ENCODE measurements at regions not wholly inside any gene's neighbourhood (a gene's known extent, or its start where the extent isn't known, plus 50 kb on each side); places are given as distances from the start of the nearest gene placed in this dataset.

DNA sequence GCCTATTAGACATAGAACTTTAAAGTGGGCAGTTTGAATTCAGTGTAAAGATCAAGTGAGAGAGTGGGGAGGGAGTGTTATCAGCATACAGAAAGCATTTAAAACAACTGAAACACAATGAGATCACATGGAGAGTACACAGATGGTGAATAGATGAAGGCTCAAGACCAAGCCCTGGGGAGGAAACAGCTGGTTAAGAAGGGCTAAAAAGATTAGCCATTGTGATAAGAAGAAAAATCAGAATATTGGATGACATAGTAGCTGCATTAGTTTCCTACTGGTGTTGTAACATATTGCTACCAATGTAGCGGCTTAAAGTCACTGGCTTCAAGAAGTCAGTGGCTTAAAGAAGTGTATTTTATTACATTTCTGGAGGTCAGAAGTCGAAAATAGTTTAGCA lies 443.4 kb upstream of the RGS18 start:
- TF ChIP-seq CTCF (IDR thresholded peaks at IDR 0.05): no peak
- TF ChIP-seq POLR2AphosphoS5 (IDR thresholded peaks at IDR 0.05): no peak

Data from suprapubic skin (tissue), 3 donors.